Skeletal muscle cell (primary cell): ENCODE measurements at regions not wholly inside any gene's neighbourhood (a gene's known extent, or its start where the extent isn't known, plus 50 kb on each side); places are given as distances from the start of the nearest gene placed in this dataset.
"Not testable (repeated sequence)": the region's sequence is repeated elsewhere in the genome, so short reads cannot be mapped to it uniquely, and the experiment has no call there.

ENCODE experiments used
- DNase-seq: peaks from one replicate; pipeline ENCODE4 v3.0.0-alpha.2; 2010; ENCODE audit warnings: low read depth
- H3K4me3 ChIP-seq: 2 replicates; pipeline ENCODE4 v1.5.1; 2011; ENCODE audit warnings: low read depth, mild to moderate bottlenecking, control low read depth, low read length, moderate library complexity

GRCh38 chr4:159026329-159026728 lies 76.5 kb upstream of the RAPGEF2 start:
- no peak overlapping the region for H3K4me3 ChIP-seq

GRCh38 chr4:159027535-159027934 lies 75.3 kb upstream of the RAPGEF2 start:
- H3K4me3 ChIP-seq: no peak overlapping the region
- no peak for DNase-seq

More at GRCh38 chr4:159026329-159026728, 76.5 kb upstream of the RAPGEF2 start:
- no peak for DNase-seq

GRCh38 chr4:159029481-159029880 lies 73.4 kb upstream of the RAPGEF2 start:
- no peak overlapping the region for H3K4me3 ChIP-seq
- no peak for DNase-seq

- not testable (repeated sequence) for DNase-seq, H3K4me3 ChIP-seq
Measured at GRCh38 chr4:159030297-159030696, 72.6 kb upstream of the RAPGEF2 start.

GRCh38 chr4:159035570-159035969 lies 67.3 kb upstream of the RAPGEF2 start:
- DNase-seq: no peak
- H3K4me3 ChIP-seq: no peak overlapping the region

GRCh38 chr4:159038536-159038935 lies 64.3 kb upstream of the RAPGEF2 start:
- no peak overlapping the region for H3K4me3 ChIP-seq
- DNase-seq: no peak

- no peak for DNase-seq
- no peak overlapping the region for H3K4me3 ChIP-seq
Measured at GRCh38 chr4:159041054-159042034, 61.5 kb upstream of the RAPGEF2 start.

- DNase-seq: no peak
- H3K4me3 ChIP-seq: no peak overlapping the region
Measured at GRCh38 chr4:159042097-159042605, 60.7 kb upstream of the RAPGEF2 start.

- no peak overlapping the region for H3K4me3 ChIP-seq
Measured at GRCh38 chr4:159042868-159043267, 60.0 kb upstream of the RAPGEF2 start.

GRCh38 chr4:159043861-159044260 lies 59.0 kb upstream of the RAPGEF2 start:
- no peak for DNase-seq

More at GRCh38 chr4:159042868-159043267, 60.0 kb upstream of the RAPGEF2 start:
- no peak for DNase-seq

GRCh38 chr4:159045321-159045720 lies 57.6 kb upstream of the RAPGEF2 start:
- DNase-seq: no peak
- no peak overlapping the region for H3K4me3 ChIP-seq

More at GRCh38 chr4:159043861-159044260, 59.0 kb upstream of the RAPGEF2 start:
- no peak overlapping the region for H3K4me3 ChIP-seq

GRCh38 chr4:159046683-159047082 lies 56.2 kb upstream of the RAPGEF2 start:
- H3K4me3 ChIP-seq: no peak overlapping the region
- DNase-seq: no peak

GRCh38 chr4:159047478-159048165 lies 55.3 kb upstream of the RAPGEF2 start:
- no peak overlapping the region for H3K4me3 ChIP-seq
- no peak for DNase-seq

GRCh38 chr4:159048166-159048886 lies 54.6 kb upstream of the RAPGEF2 start:
- peak overlapping the region; percentile 23 for H3K4me3 ChIP-seq
- peak; percentile 53 for DNase-seq

GRCh38 chr4:159049780-159050375 lies 53.0 kb upstream of the RAPGEF2 start:
- no peak overlapping the region for H3K4me3 ChIP-seq
- DNase-seq: no peak

GRCh38 chr4:159051245-159052071 lies 51.4 kb upstream of the RAPGEF2 start:
- no peak overlapping the region for H3K4me3 ChIP-seq
- no peak for DNase-seq

GRCh38 chr4:159052315-159052714 lies 50.6 kb upstream of the RAPGEF2 start:
- H3K4me3 ChIP-seq: no peak overlapping the region
- DNase-seq: no peak
